ENCODE measurements at regions not wholly inside any gene's neighbourhood (a gene's known extent, or its start where the extent isn't known, plus 50 kb on each side); places are given as distances from the start of the nearest gene placed in this dataset.

DNA sequence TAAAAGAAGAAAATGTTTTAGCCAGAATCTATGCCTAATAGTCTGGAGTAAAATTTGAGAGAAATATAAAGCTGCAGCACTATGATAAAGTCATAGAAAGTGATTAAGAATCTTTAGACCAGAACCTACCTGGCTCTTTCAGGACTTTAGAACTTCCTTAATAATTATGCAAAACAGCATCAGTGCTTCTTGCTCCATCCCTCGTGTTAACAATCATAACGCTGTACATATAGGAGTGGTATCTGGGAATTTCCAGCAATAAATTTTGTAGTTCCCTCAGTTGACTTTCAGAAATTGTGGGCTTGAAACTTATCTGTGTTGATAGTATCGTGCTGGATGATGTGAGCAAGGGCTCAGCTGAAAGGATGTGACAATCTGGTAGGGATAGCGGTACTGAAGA is 102.1 kb upstream of the RASGEF1B start:
- no peak for DNase-seq

DNA sequence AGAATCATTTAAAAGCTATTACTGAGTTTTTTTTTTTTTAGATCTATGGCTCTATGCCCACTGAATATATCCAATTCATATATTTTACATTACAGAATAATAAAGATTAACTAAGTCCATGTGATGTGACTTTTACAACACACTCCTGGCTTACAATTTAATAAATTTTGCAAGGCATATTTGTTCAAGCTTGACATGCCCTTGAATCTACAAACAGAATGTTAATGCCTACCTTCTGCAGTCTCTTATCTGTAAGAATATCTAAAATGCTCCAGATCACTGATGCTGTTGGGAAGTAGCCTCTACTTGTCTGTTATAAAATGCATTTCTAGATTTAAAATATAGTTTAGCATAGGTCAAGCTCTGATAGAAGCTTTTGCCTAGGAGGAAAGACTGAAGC is 100.7 kb upstream of the RASGEF1B start:
- DNase-seq = no peak

DNA sequence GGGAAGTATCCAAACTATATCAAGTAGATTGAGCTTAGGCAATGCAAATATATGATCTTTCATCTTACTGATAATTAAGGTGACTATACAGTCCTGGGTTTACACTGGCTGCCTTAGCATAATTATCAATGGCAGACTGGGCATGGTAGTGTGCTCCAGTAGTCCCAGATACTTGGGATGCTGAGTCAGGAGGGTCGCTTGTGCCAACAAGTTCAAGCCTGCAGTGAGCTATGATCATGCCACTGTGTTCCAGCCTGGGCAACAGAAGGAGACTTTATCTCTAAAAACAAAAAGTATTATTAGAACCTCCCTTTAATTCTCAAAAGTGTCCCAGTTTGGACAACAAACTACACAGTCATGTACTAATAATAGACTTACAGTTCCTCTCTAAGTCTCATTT is 99.4 kb upstream of the RASGEF1B start:
- no peak for DNase-seq

DNA sequence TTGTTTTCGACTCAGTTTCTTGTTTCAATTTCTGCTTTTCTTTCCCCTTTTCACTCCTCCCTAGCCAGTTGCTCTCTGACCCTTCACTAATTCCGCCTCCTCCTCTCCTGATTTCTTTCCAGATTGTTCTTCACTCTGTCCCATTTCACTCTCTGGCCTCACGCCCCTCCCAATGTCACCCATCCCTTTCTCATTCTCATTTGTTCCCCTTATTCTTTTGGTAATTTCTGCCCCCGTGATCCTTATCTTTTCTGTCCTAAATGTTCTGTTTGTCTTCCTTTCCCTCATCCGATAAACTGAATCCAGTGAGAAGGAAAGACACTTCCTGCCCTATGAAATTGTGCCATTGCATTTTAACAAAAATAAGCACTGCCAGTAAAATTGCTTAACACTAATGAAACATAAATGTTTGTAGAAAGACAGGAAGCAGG is 94.5 kb upstream of the RASGEF1B start:
- no peak for DNase-seq

DNA sequence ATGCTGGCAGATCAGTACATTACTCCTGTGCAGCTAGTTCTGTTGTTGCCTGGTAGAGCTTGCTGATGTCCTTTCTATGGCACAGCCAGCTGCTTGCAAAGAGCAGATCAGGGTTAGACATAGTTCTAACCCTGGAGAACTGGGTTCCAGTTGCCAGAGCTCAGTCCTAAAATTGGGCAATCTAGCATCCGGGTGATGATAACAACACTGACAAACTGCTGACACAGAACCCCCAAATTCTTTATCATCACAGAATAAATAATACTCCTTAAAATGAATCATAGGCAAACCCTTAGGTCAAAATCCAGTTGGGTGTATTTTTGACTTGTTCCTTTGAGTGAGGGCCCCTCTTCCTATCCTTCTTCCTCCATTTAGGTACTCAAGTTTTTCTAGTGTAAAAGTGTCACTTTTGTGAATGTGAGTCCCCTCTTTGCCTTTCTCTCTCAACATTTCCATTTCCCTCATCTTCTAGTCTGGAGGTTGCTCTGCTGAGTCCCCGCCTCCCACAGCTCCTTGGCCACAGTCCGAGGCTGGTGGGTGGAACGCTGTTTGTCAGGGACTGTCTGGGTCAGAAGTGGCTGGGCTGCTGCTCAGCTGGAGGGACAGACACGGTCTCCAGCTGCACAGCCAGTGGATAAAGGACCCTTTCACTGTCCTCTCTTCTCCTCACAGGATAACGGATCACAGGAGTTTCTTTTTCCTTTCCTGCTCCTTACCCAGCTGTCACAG is 93.6 kb upstream of the RASGEF1B start:
- DNase-seq = no peak

DNA sequence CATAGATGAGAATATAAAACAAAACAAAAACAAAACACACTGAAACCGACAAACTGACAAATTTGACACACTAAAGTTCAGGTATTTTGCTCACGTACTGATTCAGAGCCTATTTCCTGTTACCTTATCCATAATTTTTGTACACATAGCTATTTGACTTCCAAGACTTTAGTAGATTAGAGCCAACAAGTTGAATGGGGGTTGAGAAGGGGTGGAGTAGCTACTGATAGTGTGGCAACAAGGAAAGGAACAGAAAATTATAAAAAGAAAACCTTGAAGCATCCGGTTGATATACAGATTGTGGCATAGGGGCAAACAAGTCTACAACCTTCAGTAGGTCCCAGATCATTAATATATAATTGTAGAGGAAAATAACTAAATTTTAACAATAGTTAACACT is 92.3 kb upstream of the RASGEF1B start:
- DNase-seq = no peak

DNA sequence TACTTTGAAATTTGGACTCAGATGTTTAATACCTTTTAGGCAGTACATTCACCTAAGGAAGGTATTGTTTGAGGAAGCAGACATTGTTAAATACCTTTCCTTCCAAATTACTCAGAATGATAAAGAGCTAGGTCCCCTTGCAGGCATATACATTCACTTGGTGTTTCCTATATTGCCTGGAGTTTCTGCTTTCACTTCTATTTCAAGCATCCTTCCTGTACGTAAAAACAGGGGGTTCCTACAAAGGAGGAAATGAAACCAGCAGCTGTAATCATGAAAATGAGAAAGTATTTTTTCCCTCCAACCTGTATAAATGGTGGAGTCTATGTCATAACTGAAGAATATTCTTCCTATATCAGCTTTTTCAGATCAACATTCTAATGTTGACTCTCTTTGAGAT is 90.4 kb upstream of the RASGEF1B start:
- no peak for DNase-seq

DNA sequence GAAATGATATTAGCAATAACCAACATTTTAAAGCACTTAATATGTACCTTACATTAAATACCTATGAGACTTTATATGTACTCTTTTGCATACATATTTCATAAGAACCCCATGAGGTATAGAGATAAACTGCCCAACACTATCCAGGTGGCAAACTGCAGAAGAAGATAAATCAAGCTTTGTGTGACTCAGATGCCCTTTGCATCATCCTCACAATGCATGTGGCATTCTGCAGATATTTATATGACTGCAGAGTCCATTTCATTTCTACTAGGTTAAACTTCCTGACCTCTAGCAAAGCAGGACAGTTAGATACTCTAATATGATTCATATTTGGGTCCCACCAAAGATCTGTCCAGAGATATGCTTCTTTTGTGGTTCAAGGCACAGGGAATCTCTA is 85.6 kb upstream of the RASGEF1B start:
- DNase-seq = no peak

DNA sequence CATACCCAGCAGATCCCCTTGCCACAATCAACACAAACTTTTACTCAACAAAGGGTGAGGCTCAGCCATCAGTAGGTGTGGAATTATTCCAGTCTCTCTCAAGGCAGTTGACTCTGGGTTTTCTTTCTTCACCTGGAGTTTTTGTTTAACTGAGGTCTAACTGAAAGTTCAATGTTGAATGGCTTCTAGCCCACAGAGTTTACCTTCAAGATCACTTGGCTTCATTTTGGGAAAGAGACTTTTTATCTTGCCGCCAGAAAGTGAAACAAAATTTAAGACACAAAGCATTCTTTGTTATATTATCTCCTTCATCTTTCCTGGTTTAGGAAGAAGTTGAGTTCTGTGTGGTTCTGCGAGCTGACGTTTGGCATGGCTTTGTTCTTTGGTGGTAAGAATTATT is 83.8 kb upstream of the RASGEF1B start:
- DNase-seq = no peak

DNA sequence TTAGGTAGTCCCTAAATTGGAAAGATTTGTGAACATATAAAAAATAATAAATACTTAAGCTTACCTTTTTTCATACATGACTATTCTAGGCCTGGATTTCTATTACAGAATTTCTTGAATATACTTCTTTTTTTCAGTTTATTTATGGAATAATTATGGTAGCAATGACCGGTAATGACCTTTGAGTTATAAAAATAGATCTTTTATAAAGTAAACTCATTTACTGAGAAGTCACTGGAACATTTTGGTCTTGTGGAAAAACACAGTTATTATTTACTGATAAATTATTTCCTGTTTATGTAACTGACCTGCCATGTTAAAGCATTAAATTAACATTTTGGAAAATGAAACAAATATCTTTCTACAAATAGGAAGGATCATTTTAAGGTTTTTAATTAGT is 80.4 kb upstream of the RASGEF1B start:
- no peak for DNase-seq

DNA sequence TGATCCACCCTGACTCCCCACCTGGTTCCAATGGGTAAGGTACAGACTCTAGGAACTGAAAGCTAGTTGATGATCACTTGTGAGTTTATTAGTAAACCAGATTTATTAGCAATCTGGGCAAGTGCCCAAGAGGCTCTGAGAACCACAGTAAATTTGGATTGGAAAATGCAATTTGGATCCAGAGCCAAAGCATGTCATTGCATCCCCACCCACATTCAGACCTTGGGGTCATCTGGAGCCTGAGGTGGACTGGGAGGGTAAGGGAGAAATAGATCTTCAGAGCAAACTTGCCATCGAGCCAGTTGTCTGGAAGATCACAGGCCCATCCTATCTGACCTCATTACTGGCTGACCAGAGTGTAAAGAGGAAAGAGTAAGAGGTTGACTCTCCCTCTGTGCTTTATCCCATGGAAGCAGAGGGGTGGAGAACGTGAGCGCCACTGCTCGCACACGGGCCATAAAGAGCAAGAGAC is 78.7 kb upstream of the RASGEF1B start:
- no peak for DNase-seq

DNA sequence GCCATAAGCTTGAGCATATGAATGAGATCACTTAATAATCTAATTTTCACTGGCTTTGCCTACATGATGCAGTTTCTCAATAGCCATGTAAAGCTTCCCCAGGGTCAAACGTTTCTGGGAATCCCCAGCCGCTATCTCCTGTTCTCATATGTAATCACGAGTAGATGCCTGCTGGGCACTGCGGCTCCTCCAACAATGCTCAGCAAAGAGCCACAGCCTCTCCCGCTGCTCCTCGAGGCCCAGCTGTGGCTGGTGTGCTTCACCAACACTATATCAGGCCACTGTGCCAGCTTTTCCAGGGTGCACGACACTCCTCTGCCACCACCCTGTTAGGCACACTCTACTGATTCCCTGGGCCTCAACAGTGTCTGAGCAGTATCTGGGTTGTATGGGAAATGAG is 78.3 kb upstream of the RASGEF1B start:
- no peak for DNase-seq

DNA sequence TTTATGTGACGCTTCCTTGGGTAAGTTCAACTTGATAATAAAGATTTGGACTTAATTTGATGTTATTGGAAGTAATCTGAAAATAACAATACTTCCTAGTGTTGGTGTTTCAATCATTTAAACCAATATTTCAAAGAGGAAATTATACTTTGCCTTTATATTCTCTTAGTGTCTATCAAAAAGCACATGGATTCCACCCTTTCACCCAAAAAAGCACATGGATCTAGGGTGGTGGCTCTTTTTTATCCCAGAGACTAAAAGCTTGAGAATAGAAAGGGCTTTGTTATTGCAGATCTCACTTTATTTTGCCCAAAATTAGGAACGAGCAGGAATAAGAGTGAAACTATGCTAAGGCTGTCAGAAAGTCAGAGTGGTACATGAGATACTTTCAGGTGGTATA is 75.1 kb upstream of the RASGEF1B start:
- no peak for DNase-seq

DNA sequence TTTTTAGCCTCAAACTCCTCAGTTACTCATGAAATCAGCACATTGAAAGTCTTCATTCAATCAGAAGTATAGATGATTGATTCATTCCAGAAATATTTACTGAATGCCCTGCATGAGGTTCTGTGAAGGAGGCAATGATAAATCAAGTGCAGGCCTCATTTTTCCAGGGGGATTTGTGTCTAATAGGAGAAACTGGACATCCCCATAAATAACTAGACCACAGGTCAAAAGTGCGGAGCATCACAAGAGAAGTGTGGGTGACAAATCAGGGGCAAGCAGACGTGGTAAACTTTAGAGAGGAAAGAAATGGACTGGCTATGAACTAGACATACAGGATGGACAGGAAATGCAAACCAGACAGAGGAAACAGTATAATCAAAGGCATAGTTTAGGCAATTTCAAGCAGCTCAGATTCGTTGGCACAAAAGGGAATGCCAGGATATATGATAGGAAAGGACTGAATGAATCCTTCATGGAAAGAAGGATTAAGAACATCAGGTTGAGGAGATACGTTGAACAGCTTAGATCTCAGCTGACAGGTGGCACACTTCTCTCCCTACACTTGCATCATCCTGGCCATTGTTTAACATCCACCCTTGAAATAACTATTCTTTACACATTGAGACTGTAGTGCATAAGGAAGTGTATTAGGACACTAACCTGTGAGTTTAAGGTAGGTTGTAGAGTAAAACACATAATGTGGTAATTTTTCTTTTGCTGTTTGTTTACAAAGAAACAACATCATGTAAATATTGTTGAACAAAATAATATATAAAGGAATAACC is 69.6 kb upstream of the RASGEF1B start:
- DNase-seq = no peak

DNA sequence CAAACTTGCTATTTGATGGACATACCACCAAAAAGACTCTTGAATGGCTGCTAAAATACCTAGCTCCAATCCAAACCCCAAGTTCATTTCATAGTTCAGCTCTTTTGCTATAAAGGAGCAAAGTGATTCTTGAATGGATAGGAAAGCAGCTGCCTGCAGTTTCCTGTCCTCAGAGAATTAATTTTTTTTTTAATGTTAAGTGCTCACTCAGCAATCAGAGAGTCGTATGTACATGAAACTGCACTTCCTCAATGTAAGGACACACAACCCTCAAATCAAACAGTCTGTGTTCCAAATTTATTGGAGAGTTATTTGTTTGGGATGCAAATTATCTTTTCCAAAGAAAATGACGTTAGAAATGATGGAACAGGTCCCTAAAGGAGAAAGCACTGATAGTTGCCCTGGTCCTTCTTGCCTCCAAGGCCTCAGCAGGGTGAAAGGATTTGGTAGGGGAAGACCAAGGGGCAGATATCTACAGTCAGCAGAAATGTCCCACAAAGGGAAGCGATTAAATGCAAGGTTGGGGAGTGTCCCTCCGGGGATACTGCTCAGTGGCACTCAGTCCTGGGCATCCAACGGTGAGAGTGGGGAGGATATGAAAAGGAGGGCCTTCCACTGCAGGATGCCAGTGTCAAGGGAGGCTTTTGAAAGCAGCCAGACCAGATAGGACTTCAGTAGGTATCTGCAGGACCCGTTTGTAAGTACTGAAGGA is 67.2 kb upstream of the RASGEF1B start:
- DNase-seq = no peak

DNA sequence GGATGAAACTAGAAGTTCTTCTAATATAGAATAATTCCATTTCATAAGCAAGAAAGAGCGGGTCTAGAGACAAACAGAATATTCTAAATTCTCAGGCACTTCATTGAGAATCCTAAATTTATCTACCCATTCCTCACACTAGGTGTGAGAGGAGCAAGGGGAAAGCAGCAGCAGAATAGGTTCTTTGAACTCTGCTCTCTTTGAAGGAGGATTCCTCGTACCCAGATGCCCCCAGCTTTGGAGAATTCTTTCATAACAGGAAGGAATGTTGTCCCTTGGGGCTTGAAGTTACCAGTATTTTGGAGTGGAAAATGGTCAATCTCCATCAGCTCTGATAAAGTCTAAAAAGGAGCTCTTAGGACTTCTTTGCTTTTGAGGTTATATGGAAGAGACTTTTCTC is 59.7 kb upstream of the RASGEF1B start:
- DNase-seq = no peak

DNA sequence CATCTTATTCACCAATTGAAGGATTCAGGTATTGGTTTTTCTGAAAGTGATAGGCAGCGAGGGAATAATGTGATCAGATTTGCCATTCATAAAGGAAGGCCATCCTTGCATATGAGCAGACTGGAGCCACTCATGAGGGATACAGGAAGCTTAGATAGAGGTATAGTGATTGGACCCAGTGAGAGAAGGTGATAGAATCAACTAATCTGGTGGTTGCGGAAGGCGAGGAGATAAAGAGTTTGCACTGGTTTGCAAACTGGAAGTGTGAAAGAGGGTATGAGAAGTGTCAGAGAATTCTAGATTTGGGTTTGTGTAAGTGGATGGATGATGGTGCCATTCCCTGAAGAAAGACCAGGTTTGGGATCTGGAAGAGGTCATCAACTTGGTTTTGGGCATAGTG is 57.3 kb upstream of the RASGEF1B start:
- no peak for DNase-seq

DNA sequence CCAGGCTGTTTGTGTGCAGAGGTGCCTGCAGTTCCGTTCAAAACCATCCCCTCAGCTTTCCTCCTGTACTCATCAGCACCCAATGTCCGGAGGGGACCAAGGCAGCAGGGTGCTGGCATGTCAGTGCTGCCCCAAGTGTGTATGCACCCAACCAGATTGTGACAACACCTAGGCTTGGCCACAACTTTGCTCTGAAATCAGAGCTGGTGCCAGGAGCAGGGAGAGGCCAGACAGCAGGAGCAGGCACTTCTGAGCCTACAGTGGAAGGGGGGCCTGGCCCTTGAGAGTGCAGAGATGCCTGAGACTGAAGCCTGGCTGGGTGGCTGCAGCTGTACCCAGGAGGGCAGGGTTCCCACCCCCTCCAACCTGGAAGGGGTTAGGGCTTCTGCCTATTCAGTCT is 56.5 kb upstream of the RASGEF1B start:
- no peak for DNase-seq

DNA sequence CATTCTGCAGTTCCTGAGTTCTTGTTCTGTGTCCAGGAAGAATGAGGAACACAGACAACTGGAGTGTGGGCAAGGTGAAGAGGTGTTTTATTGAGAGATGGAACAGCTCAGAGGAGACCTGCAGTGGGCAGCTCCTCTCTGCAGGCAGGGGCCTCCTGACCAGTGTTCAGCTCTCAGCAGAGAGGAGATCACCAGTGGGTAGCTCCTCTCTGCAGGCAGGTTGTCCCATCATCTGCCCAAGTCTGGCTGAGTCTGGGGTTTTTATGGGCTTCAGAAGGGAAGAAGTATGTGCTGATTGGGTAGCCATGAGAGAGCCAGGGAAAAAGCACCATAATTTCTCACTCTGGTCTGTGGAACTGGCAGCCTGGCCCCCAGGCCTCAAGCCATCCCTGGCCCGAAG is 56.0 kb upstream of the RASGEF1B start:
- no peak for DNase-seq

DNA sequence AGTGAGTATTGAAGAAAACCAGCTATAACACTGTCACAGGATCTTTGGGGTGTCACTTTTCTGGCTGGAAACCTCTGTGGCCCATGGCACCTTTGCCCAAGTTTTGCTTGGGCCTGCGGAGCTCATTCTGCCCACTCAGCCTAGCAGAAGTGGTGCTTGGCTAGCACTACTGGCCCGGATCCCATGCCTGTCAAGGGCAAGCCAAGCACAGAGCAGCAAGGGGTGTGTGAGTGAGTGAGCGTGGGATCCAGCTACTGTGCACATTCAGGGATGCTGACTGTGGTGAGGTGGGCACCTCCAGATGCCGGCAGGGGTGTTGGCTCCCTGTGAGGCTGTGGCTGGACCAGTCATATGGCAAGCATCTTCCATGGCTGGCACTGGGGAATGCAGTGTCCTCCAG is 55.4 kb upstream of the RASGEF1B start:
- DNase-seq = no peak

DNA sequence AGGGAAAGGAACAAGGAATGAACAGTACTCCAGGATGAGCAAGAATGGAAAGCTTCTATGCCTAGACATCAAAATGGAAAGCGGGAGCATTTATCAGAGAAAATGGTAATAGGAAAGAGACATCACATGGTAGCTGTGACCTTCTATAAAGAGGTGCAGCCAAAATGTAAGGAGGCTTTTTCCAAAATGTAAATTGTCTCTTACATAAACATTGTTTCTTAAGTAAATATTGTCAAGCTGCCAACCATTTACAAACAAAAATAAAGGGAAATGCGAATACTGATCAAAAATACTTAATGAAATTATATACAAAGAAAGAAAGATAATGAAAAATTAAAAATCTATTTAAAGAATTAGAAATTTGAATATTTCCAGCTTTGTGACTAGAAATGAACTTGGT is 55.0 kb upstream of the RASGEF1B start:
- DNase-seq = no peak

DNA sequence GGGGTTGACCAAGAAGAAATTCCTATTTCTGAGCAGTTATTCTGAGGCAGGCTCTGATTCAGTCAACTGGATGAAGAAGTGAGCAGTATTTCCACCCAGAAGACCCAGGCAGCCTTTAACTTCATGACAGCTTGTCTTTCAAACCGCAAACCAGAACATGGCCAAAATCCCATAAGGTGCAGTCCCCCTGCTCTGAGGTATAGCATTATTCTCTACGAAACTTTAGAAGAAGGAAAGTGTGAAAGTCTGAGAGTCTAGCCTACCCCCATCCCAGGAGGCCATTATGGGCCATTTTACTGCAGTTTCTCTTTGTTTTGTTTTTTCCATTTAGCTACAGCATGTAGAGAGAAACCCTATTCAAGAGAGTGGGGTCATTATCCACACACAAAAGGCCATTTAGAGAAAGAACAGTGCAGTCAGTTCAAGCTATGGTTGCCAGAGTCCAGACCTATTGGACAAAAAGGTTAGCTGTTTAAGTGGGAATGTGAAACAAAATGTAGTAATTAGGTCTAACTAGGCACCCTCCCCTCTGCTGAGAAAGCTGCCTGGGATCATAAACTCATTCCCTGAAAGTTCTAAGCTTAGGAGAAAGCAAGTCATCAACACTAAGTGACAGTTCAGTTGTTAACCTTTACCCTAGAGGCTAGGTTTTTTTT is 52.1 kb upstream of the RASGEF1B start:
- DNase-seq = no peak

DNA sequence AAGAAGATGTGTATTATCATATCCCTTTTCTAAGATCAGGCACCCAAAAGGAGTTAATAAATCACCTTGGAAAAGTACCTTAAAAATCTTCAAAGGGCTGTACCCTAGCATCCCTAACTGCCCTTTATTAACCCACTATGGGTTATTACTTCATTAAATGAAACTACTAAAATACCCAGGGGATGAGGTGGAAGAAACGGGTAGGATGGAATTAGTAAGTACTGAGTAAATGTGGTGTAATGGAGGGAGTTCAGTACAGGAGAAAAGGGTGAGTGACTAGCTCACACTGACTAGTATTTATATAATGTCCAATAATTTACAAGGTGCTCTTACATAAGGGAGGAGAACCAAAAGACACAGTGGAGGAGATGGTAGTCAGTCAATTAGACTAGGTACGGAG is 51.0 kb upstream of the RASGEF1B start:
- no peak for DNase-seq

All from activated naive CD4-positive, alpha-beta T cell treated with Interleukin-2 at 50 U/mL for 16 hours (primary cell).